ENCODE measurements at regions not wholly inside any gene's neighbourhood (a gene's known extent, or its start where the extent isn't known, plus 50 kb on each side); places are given as distances from the start of the nearest gene placed in this dataset.

DNA sequence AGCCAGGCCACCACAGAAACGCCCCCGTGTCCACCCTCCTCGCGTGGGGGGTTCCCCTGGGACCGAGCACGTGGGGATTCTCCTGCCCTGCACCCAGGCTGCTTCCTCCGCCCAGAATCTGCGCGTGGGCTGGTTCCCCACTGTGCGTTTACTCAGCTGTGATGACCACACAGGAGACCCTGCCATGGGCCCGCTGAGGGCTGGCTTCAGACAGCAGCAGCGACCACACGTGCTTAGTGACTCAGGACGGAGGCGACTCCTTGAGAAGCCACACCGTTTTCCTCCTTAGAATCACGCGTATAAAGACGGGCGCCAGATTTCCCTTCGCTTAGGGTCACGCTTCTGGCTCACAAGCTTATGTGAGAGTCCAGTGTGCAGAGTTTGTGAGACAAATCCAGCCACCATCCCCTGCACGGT is 63.9 kb upstream of the PDE10A start:
- TF ChIP-seq, protein P1, sequence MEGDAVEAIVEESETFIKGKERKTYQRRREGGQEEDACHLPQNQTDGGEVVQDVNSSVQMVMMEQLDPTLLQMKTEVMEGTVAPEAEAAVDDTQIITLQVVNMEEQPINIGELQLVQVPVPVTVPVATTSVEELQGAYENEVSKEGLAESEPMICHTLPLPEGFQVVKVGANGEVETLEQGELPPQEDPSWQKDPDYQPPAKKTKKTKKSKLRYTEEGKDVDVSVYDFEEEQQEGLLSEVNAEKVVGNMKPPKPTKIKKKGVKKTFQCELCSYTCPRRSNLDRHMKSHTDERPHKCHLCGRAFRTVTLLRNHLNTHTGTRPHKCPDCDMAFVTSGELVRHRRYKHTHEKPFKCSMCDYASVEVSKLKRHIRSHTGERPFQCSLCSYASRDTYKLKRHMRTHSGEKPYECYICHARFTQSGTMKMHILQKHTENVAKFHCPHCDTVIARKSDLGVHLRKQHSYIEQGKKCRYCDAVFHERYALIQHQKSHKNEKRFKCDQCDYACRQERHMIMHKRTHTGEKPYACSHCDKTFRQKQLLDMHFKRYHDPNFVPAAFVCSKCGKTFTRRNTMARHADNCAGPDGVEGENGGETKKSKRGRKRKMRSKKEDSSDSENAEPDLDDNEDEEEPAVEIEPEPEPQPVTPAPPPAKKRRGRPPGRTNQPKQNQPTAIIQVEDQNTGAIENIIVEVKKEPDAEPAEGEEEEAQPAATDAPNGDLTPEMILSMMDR (IDR thresholded peaks at IDR 0.05; ENCODE audit: low read depth, low read length, missing input control): no peak
- TF ChIP-seq JUND (IDR thresholded peaks at IDR 0.05) (no peak), GABPA (IDR thresholded peaks at IDR 0.05 in 1 of 2, conservative IDR thresholded peaks at IDR 0.05 in 1 of 2) (no peak), HNF4G (IDR thresholded peaks at IDR 0.05) (no peak), TAF1 (conservative IDR thresholded peaks at IDR 0.05) (no peak), EGR1 (IDR thresholded peaks at IDR 0.05; ENCODE audit: low read depth in 2 of 2) (no peak), FOXA2 (IDR thresholded peaks at IDR 0.05) (no peak)
- TF ChIP-seq, protein P2, sequence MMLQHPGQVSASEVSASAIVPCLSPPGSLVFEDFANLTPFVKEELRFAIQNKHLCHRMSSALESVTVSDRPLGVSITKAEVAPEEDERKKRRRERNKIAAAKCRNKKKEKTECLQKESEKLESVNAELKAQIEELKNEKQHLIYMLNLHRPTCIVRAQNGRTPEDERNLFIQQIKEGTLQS (IDR thresholded peaks at IDR 0.05): no peak
- TF ChIP-seq, protein P3, sequence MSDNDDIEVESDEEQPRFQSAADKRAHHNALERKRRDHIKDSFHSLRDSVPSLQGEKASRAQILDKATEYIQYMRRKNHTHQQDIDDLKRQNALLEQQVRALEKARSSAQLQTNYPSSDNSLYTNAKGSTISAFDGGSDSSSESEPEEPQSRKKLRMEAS (IDR thresholded peaks at IDR 0.05): no peak
- TF ChIP-seq, protein P4, sequence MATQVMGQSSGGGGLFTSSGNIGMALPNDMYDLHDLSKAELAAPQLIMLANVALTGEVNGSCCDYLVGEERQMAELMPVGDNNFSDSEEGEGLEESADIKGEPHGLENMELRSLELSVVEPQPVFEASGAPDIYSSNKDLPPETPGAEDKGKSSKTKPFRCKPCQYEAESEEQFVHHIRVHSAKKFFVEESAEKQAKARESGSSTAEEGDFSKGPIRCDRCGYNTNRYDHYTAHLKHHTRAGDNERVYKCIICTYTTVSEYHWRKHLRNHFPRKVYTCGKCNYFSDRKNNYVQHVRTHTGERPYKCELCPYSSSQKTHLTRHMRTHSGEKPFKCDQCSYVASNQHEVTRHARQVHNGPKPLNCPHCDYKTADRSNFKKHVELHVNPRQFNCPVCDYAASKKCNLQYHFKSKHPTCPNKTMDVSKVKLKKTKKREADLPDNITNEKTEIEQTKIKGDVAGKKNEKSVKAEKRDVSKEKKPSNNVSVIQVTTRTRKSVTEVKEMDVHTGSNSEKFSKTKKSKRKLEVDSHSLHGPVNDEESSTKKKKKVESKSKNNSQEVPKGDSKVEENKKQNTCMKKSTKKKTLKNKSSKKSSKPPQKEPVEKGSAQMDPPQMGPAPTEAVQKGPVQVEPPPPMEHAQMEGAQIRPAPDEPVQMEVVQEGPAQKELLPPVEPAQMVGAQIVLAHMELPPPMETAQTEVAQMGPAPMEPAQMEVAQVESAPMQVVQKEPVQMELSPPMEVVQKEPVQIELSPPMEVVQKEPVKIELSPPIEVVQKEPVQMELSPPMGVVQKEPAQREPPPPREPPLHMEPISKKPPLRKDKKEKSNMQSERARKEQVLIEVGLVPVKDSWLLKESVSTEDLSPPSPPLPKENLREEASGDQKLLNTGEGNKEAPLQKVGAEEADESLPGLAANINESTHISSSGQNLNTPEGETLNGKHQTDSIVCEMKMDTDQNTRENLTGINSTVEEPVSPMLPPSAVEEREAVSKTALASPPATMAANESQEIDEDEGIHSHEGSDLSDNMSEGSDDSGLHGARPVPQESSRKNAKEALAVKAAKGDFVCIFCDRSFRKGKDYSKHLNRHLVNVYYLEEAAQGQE (IDR thresholded peaks at IDR 0.05): no peak
- TF ChIP-seq, protein P5, sequence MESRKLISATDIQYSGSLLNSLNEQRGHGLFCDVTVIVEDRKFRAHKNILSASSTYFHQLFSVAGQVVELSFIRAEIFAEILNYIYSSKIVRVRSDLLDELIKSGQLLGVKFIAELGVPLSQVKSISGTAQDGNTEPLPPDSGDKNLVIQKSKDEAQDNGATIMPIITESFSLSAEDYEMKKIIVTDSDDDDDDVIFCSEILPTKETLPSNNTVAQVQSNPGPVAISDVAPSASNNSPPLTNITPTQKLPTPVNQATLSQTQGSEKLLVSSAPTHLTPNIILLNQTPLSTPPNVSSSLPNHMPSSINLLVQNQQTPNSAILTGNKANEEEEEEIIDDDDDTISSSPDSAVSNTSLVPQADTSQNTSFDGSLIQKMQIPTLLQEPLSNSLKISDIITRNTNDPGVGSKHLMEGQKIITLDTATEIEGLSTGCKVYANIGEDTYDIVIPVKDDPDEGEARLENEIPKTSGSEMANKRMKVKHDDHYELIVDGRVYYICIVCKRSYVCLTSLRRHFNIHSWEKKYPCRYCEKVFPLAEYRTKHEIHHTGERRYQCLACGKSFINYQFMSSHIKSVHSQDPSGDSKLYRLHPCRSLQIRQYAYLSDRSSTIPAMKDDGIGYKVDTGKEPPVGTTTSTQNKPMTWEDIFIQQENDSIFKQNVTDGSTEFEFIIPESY (IDR thresholded peaks at IDR 0.05): no peak
